Common myeloid progenitor, CD34-positive (primary cell): ENCODE measurements at regions not wholly inside any gene's neighbourhood (a gene's known extent, or its start where the extent isn't known, plus 50 kb on each side); places are given as distances from the start of the nearest gene placed in this dataset.
"Not testable (repeated sequence)": the region's sequence is repeated elsewhere in the genome, so short reads cannot be mapped to it uniquely, and the experiment has no call there.

Experiments used
- CTCF ChIA-PET: fragments of 350-600 bp; sonication (Branson Sonifier 250); formaldehyde crosslinking; loops from one replicate; lab custom pipeline; 2021; ENCODE audit warnings: antibody characterized with exemption; lab: Charles Lee
- POLR2A ChIA-PET: fragments of 350-600 bp; sonication (Branson Sonifier 250); formaldehyde crosslinking; loops from one replicate; lab custom pipeline; 2021; ENCODE audit warnings: antibody characterized with exemption; lab: Charles Lee
- DNase-seq, 3 donors: peaks; one replicate each; pipeline versions ENCODE4 v3.0.0 to v3.0.0-alpha.2; 2013
- H3K27ac ChIP-seq, 2 experiments: 1 replicate in 1 of 2; 2 replicates in 1 of 2; pipeline ENCODE4 v1.7.0; 2013; ENCODE audit warnings: inconsistent platforms in 2 of 2, low read length in 2 of 2, mild to moderate bottlenecking in 2 of 2, low read depth in 1 of 2, moderate library complexity in 1 of 2; ENCODE audit not compliant: severe bottlenecking in 2 of 2, insufficient read depth in 1 of 2, poor library complexity in 1 of 2
- H3K27me3 ChIP-seq, 5 experiments: replicated peaks in 2 of 5; 1 replicate in 3 of 5; 2 replicates in 2 of 5; pipeline versions ENCODE4 v1.6.1 to v1.7.0; 2013; ENCODE audit warnings: low read length in 4 of 5, mild to moderate bottlenecking in 2 of 5, moderate library complexity in 2 of 5, inconsistent platforms in 1 of 5; ENCODE audit not compliant: insufficient read depth in 5 of 5, control insufficient read depth in 4 of 5
- H3K36me3 ChIP-seq, 4 experiments: 1 replicate in 2 of 4; 2 replicates in 2 of 4; pipeline versions ENCODE4 v1.6.1 to v1.7.0; 2013; ENCODE audit warnings: low read length in 3 of 4, control low read depth in 1 of 4, mild to moderate bottlenecking in 1 of 4; ENCODE audit not compliant: control insufficient read depth in 4 of 4, insufficient read depth in 4 of 4
- H3K4me1 ChIP-seq, 4 experiments: 1 replicate in 3 of 4; 2 replicates in 1 of 4; pipeline versions ENCODE4 v1.6.1 to v1.7.1; 2013; ENCODE audit warnings: low read length in 3 of 4, mild to moderate bottlenecking in 3 of 4, control low read depth in 1 of 4, inconsistent platforms in 1 of 4, moderate library complexity in 1 of 4; ENCODE audit not compliant: control insufficient read depth in 4 of 4, insufficient read depth in 4 of 4; ENCODE audit errors: control extremely low read depth in 1 of 4
- H3K4me3 ChIP-seq, 7 experiments: 1 replicate in 4 of 7; 2 replicates in 3 of 7; pipeline versions ENCODE4 v1.5.1 to v1.7.0; 2013; ENCODE audit warnings: mild to moderate bottlenecking in 7 of 7, low read length in 6 of 7, moderate library complexity in 6 of 7, inconsistent platforms in 2 of 7, low read depth in 2 of 7, control low read depth in 1 of 7; ENCODE audit not compliant: insufficient read depth in 4 of 7, control insufficient read depth in 1 of 7; ENCODE audit errors: extremely low read depth in 1 of 7
- H3K9me3 ChIP-seq, 5 experiments: 1 replicate in 4 of 5; 2 replicates in 1 of 5; pipeline versions ENCODE4 v1.6.1 to v1.7.1; 2013; ENCODE audit warnings: low read length in 4 of 5, mild to moderate bottlenecking in 2 of 5, inconsistent platforms in 1 of 5, low read depth in 1 of 5, moderate library complexity in 1 of 5; ENCODE audit not compliant: control insufficient read depth in 4 of 5, insufficient read depth in 2 of 5; ENCODE audit errors: control extremely low read depth in 1 of 5
- WGBS: methylation state at CpG from one replicate; pipeline ENCODE4 v1.1.5; 2013; ENCODE audit not compliant: insufficient coverage; 5-methylcytosine and 5-hydroxymethylcytosine counted together

- H3K27ac ChIP-seq: no peak overlapping the region
- ChIA-PET CTCF (interaction anchor here (1.0 kb wide), 1 partner anchor 9 kb away, joined by 5 read pairs; no protein-coding TSS in a partner anchor), POLR2A (no interaction called here)
- H3K27me3 ChIP-seq: no peaks in the 10 kb centered on the region
- no peaks in the 10 kb centered on the region for H3K4me1 ChIP-seq
- DNase-seq: no peak
- no peak overlapping the region for H3K4me3 ChIP-seq
- H3K36me3 ChIP-seq: no peaks in the 10 kb centered on the region
- 50% methylated on average over 2 of the region's 2 CpGs for WGBS
- no peaks in the 10 kb centered on the region for H3K9me3 ChIP-seq
Observed at GRCh38 chr11:103609117-103610066, 427.0 kb upstream of the DDI1 start.

- POLR2A ChIA-PET: no interaction called here
- no peak overlapping the region for H3K4me3 ChIP-seq
- no peak for DNase-seq
- H3K27me3 ChIP-seq: no peaks in the 10 kb centered on the region
- H3K36me3 ChIP-seq: no peaks in the 10 kb centered on the region
- no peaks in the 10 kb centered on the region for H3K4me1 ChIP-seq
- CTCF ChIA-PET: no interaction called here
- H3K27ac ChIP-seq: no peak overlapping the region
- no peaks in the 10 kb centered on the region for H3K9me3 ChIP-seq
Observed at GRCh38 chr11:103610435-103610834, 426.0 kb upstream of the DDI1 start.

GRCh38 chr11:103611526-103612260 is 424.7 kb upstream of the DDI1 start:
- H3K36me3 ChIP-seq, CTCF ChIA-PET, H3K4me1 ChIP-seq, H3K9me3 ChIP-seq, DNase-seq, H3K27me3 ChIP-seq, H3K27ac ChIP-seq, H3K4me3 ChIP-seq, POLR2A ChIA-PET: not testable (repeated sequence)
- WGBS: 89% methylated on average over 4 of the region's 7 CpGs

GRCh38 chr11:103612451-103612850 is 424.0 kb upstream of the DDI1 start:
- POLR2A ChIA-PET: not testable (repeated sequence)

GRCh38 chr11:103616586-103616985 is 419.9 kb upstream of the DDI1 start:
- H3K36me3 ChIP-seq, POLR2A ChIA-PET, H3K27me3 ChIP-seq, CTCF ChIA-PET, DNase-seq, H3K9me3 ChIP-seq, H3K4me3 ChIP-seq, H3K4me1 ChIP-seq, H3K27ac ChIP-seq: not testable (repeated sequence)
- WGBS: no CpG with 5 or more reads among the region's 2 CpGs

More at GRCh38 chr11:103612451-103612850, 424.0 kb upstream of the DDI1 start:
- CTCF ChIA-PET, H3K4me3 ChIP-seq, H3K27ac ChIP-seq, H3K9me3 ChIP-seq, H3K4me1 ChIP-seq, H3K36me3 ChIP-seq, DNase-seq, H3K27me3 ChIP-seq: not testable (repeated sequence)
- WGBS: 98% methylated on average over 8 of the region's 9 CpGs

- Histone ChIP-seq H3K4me1 (no peaks in the 10 kb centered on the region), H3K27me3 (peaks cover 0 to 3% (median 0%) of the 10 kb centered on the region in 5 experiments), H3K9me3 (no peaks in the 10 kb centered on the region), H3K36me3 (no peaks in the 10 kb centered on the region), H3K27ac (no peak overlapping the region), H3K4me3 (no peak overlapping the region)
- no peak for DNase-seq
- ChIA-PET CTCF (no interaction called here), POLR2A (no interaction called here)
- 100% methylated on average over 1 of the region's 3 CpGs for WGBS
Observed at GRCh38 chr11:103618528-103618927, 417.9 kb upstream of the DDI1 start.

GRCh38 chr11:103619480-103619879 is 417.0 kb upstream of the DDI1 start:
- Histone ChIP-seq H3K36me3 (no peaks in the 10 kb centered on the region), H3K27me3 (peaks cover 0 to 3% (median 0%) of the 10 kb centered on the region in 5 experiments), H3K9me3 (no peaks in the 10 kb centered on the region), H3K27ac (no peak overlapping the region), H3K4me3 (no peak overlapping the region), H3K4me1 (no peaks in the 10 kb centered on the region)
- 83% methylated on average over 3 of the region's 5 CpGs for WGBS
- DNase-seq: peak in 2 of 3 donors; percentile 4 to 6
- CTCF ChIA-PET: interaction anchor here (1.1 kb wide), 1 partner anchor 14 kb away, joined by 4 read pairs; no protein-coding TSS in a partner anchor
- POLR2A ChIA-PET: no interaction called here
